ENCODE measurements at regions not wholly inside any gene's neighbourhood (a gene's known extent, or its start where the extent isn't known, plus 50 kb on each side); places are given as distances from the start of the nearest gene placed in this dataset.
"Not testable (repeated sequence)": the region's sequence is repeated elsewhere in the genome, so short reads cannot be mapped to it uniquely, and the experiment has no call there.

DNA sequence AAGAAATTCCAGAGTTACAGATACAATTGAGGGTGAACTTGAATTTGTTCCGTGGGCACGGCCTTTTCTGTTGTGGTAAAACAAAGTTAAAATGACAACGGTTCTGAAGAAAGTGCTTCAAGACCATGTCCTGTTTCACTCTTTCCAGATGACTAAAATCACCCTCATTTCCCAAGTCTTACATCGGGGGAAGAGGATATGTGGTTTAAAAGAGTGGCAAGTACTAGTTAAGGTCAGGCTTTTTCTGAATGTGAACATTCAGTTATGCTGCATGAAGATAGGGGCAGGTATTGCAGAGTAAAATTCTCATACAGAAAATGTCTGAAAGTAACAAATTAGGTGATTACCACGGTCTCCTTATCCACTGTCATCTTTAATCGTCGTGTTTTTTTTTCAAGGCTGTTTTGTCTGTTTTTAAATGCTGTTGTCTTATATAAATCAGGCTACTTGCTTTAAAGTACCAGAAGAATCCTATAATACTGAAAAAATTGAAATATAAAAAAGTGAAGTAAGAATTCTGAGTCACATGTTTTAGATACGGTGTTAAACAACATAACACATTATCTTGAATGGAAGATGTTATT, 236.6 kb upstream of the PLGLB2 start:
- DNase-seq = not testable (repeated sequence)

- not testable (repeated sequence) for DNase-seq
Observed at GRCh38 chr2:87512864-87513530, 234.9 kb upstream of the PLGLB2 start.

GRCh38 chr2:87514034-87514433, 233.9 kb upstream of the PLGLB2 start:
- DNase-seq = not testable (repeated sequence)

DNA sequence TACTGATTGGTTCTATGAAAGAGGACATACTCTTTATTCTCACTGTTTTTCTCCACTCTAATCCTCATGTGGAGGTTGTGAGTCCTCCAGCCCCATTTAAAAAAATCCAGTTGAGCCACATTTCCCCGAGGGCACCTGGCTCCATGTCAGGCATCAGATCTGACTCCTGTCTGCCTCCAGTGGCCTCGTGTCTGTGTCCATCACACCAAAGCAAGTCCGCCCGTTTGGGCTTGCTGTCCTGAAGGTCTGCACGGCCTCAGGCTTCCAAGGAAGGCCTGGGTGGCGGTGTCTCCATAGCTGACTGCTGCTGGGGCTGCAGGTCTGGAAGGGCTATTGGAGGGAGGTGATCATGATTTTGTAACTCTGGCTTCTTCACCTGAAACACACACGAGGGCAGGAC, 233.4 kb upstream of the PLGLB2 start:
- not testable (repeated sequence) for DNase-seq

- not testable (repeated sequence) for DNase-seq
Observed at GRCh38 chr2:87515226-87515625, 232.7 kb upstream of the PLGLB2 start.

DNA sequence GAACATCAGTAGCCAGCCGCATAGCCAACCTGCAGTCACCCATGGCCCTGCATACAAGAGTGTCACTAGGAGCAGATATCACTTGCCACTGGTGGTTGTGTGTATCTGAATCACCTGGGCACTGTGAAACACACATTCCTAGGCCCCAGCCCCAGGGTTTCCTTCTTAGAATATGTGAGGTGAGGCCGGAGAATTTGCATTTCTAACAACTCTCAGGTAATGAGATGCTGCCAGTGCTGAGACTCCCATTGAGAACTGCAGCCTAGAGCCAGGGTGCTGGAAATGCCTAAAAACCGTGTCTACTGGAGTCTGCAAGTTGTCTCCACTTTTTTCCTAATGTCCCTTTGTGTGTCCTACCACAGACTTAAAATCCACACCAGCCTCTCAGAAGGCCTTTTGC, 232.0 kb upstream of the PLGLB2 start:
- not testable (repeated sequence) for DNase-seq

DNA sequence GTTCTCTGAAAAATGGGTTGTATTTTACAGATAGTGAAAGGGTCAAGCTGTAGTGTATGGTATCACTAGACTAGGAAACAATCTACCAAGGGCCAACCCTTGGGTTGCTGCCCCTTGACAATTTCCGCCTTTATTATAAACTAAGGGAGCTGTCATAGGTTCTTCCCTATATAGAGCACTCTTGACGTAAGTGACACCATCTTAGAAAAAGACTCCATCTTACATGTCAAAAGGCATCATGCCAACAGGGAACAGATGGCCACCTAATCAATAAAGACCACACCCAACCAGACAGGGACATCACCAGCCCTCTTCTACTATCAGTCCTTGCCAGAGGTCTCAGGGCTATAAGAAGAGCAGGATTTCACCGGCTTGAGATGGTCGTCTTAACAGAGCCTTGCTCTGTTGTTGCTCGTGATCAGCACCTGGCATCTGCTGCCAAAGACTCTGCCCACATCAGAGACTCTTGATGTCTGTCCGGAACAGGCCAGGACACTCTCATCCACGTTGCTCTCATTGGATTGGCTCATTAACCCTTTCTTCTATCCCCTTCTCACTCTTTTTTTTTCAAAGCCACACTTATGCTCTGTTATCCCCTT, 231.4 kb upstream of the PLGLB2 start:
- not testable (repeated sequence) for DNase-seq

GRCh38 chr2:87517438-87517837, 230.4 kb upstream of the PLGLB2 start:
- DNase-seq = not testable (repeated sequence)

DNA sequence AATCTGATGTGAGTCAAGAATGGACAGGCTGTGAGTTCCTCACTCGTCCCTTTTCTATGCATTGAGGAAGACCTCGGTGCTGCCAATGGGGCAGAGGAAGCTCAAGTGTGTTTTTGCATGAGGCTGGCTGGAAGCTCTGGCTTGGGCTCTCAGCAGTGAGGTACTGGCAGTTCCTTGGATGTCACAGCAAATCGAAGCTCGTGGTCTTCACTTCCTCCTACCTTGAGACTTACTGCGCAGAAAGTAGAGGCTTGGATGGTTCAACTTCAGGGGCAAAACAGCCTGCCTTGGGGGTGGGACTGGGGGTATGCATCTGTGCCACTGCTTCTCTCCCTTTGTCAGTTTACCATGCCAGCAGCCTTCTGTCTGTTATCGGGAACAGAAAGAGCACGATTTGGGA, 229.8 kb upstream of the PLGLB2 start:
- not testable (repeated sequence) for DNase-seq

DNA sequence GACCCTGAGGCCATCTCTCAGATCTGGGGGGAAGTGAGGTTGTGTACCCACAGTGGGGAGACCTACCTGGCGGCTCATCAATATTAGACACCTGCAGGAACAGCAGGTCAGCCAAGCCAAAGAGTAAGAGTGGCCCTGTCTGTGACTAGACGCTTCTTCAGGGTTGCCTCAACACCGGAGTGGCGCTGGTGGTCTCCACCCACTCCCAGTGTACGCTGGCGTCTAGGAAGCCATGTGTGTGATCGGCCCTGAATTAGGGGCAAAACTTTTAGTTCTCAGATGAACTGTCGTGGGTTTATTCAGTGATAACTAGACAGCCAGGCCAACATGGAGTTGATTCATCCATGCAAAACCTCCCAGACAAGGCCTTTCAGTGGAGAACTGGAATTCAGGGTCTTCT, 229.3 kb upstream of the PLGLB2 start:
- DNase-seq = not testable (repeated sequence)

- DNase-seq = not testable (repeated sequence)
Observed at GRCh38 chr2:87519158-87520011, 228.5 kb upstream of the PLGLB2 start.

- DNase-seq = not testable (repeated sequence)
Observed at GRCh38 chr2:87521057-87521456, 226.8 kb upstream of the PLGLB2 start.

- not testable (repeated sequence) for DNase-seq
Observed at GRCh38 chr2:87521489-87521888, 226.4 kb upstream of the PLGLB2 start.

DNA sequence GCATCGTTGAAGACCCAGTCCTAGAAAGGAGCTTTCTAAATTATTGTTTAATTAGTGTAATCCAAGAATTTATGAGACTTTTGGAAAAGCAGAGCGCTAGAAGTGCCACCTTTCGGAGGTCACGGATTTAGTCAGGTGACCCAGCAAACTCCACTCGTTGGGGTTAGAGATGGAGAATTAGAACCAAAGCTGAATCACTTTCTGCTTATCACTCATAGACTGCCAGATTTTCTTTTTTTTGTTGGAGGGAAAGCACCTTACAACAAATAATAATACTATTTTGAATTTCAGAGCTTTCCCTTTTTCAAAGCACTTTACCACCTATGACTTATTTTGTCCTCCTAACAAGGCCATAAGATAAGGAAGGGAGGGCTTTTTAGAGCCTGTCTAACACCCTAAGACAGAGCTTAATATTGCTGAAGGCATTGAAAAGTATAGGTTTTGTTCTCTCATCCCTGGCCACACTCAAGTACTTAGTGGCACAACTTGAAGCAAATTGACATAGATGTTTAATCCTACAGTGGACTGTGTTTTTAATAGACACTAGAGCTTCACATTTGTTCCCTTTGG, 223.2 kb upstream of the PLGLB2 start:
- DNase-seq = not testable (repeated sequence)

GRCh38 chr2:87525497-87525991, 222.3 kb upstream of the PLGLB2 start:
- not testable (repeated sequence) for DNase-seq

- DNase-seq = not testable (repeated sequence)
Observed at GRCh38 chr2:87526258-87526657, 221.6 kb upstream of the PLGLB2 start.

- DNase-seq = not testable (repeated sequence)
Observed at GRCh38 chr2:87531968-87532715, 215.7 kb upstream of the PLGLB2 start.

- DNase-seq = not testable (repeated sequence)
Observed at GRCh38 chr2:87533390-87534272, 214.3 kb upstream of the PLGLB2 start.

DNA sequence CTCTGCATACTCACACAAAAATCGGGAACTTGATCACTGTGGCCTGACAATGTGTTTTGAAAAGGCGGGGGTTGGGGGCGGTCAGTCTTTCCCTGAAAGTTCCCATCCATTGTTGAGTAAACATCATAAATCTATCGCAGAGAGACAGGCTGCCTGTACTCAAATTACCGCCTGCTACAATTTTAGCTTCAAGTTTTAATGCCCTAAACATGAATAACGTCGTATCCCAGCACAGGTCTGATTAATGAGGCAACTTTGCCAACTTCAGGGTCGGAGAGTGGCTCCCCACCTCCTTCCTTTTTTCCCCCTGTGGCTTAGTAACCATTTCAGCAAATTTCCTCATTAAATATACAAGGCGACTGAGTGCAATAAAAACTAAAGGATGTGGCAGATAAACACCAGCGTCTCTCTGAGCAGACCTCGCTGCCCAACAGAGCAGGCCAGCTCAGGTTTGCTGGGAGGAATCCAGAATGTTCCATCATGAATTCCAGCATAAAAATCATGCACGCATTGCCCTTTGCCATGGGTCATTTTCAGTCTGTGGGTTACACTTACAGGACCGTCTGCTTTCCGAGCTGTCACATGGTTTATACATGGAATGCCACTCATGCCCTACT, 213.5 kb upstream of the PLGLB2 start:
- DNase-seq = not testable (repeated sequence)
